ENCODE measurements at regions not wholly inside any gene's neighbourhood (a gene's known extent, or its start where the extent isn't known, plus 50 kb on each side); places are given as distances from the start of the nearest gene placed in this dataset.

DNA sequence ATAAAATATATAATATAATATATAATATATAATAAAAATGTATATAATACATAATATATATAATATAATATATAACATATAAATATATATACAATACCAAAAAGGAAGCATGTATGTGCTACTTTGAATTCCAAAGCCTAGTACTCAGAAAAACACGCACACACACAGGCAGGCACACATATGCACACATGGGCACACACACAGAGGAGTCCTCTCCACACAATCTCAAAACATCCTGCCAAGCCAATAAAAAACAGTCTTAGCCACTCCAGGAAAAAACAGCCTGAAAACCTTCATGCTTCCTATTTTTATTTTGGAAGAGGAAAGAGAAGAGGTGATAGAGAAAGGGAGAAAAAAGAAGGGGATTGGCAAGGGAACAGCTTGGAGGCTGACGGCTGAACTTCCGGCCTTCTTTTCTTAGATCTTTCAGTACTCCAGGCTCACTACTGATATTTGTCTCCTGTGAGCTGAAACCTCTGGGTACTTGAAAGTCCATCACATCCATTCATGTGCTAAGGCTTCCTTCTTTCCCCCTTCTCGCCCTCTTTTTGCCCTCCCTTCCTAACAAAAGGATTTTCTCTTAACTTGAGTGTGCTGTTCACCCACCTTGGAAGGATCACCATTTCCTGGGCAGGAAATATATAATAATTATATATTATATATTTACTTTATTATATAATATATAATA lies 394.2 kb downstream of the NUAK1 start:
- H3K4me3 ChIP-seq (ENCODE audit: low read depth, low read length): no peak overlapping the region
- DNase-seq (ENCODE audit: low read depth): no peak
- TF ChIP-seq CTCF (IDR thresholded peaks at IDR 0.05; ENCODE audit: insufficient read depth, low read depth, low read length): no peak

GRCh38 chr12:105745811-105746210 lies 392.9 kb downstream of the NUAK1 start:
- no peak for TF ChIP-seq CTCF (IDR thresholded peaks at IDR 0.05; ENCODE audit: insufficient read depth, low read depth, low read length)

GRCh38 chr12:105748806-105749600 lies 389.8 kb downstream of the NUAK1 start:
- no peak overlapping the region for H3K4me3 ChIP-seq (ENCODE audit: low read depth, low read length)
- no peak for TF ChIP-seq CTCF (IDR thresholded peaks at IDR 0.05; ENCODE audit: insufficient read depth, low read depth, low read length)
- DNase-seq (ENCODE audit: low read depth): no peak

More at GRCh38 chr12:105745811-105746210, 392.9 kb downstream of the NUAK1 start:
- H3K4me3 ChIP-seq (ENCODE audit: low read depth, low read length): no peak overlapping the region
- DNase-seq (ENCODE audit: low read depth): no peak

- no peak overlapping the region for H3K4me3 ChIP-seq (ENCODE audit: low read depth, low read length)
- no peak for DNase-seq (ENCODE audit: low read depth)
- no peak for TF ChIP-seq CTCF (IDR thresholded peaks at IDR 0.05; ENCODE audit: insufficient read depth, low read depth, low read length)
Measured at GRCh38 chr12:105750096-105750495, 388.7 kb downstream of the NUAK1 start.

- TF ChIP-seq CTCF (IDR thresholded peaks at IDR 0.05; ENCODE audit: insufficient read depth, low read depth, low read length): no peak
- no peak for DNase-seq (ENCODE audit: low read depth)
- no peak overlapping the region for H3K4me3 ChIP-seq (ENCODE audit: low read depth, low read length)
Measured at GRCh38 chr12:105754313-105754712, 384.4 kb downstream of the NUAK1 start.

GRCh38 chr12:105756961-105757360 lies 381.8 kb downstream of the NUAK1 start:
- DNase-seq (ENCODE audit: low read depth): no peak
- no peak overlapping the region for H3K4me3 ChIP-seq (ENCODE audit: low read depth, low read length)
- no peak for TF ChIP-seq CTCF (IDR thresholded peaks at IDR 0.05; ENCODE audit: insufficient read depth, low read depth, low read length)

All from fibroblast of villous mesenchyme (primary cell).